SW480 (cell line): ENCODE measurements at regions not wholly inside any gene's neighbourhood (a gene's known extent, or its start where the extent isn't known, plus 50 kb on each side); places are given as distances from the start of the nearest gene placed in this dataset.
"Not testable (repeated sequence)": the region's sequence is repeated elsewhere in the genome, so short reads cannot be mapped to it uniquely, and the experiment has no call there.

Source experiments
- DNase-seq: peaks from one replicate; pipeline ENCODE4 v3.0.0-alpha.2; 2016; ENCODE audit warnings: low spot score

GRCh38 chr12:24668563-24668962, 280.3 kb downstream of the BCAT1 start:
- DNase-seq, result no peak

- DNase-seq, result no peak
Measured at GRCh38 chr12:24664161-24664880, 284.6 kb downstream of the BCAT1 start.

GRCh38 chr12:24661657-24662096, 287.2 kb downstream of the BCAT1 start:
- no peak for DNase-seq

- DNase-seq, result no peak
Measured at GRCh38 chr12:24659016-24659415, 289.9 kb downstream of the BCAT1 start.

GRCh38 chr12:24654344-24654743, 294.6 kb downstream of the BCAT1 start:
- DNase-seq, result not testable (repeated sequence)

- no peak for DNase-seq
Measured at GRCh38 chr12:24649634-24650033, 299.3 kb downstream of the BCAT1 start.

- DNase-seq, result no peak
Measured at GRCh38 chr12:24649209-24649608, 299.7 kb downstream of the BCAT1 start.

GRCh38 chr12:24645254-24645653, 303.6 kb downstream of the BCAT1 start:
- no peak for DNase-seq

- no peak for DNase-seq
Measured at GRCh38 chr12:24643120-24644119, 305.5 kb downstream of the BCAT1 start.

GRCh38 chr12:24639641-24640040, 309.3 kb downstream of the BCAT1 start:
- DNase-seq, result no peak

GRCh38 chr12:24632466-24632865, 316.4 kb downstream of the BCAT1 start:
- DNase-seq, result no peak

GRCh38 chr12:24631676-24632426, 317.1 kb downstream of the BCAT1 start:
- no peak for DNase-seq

GRCh38 chr12:24630856-24631255, 318.0 kb downstream of the BCAT1 start:
- DNase-seq, result no peak

- no peak for DNase-seq
Measured at GRCh38 chr12:24630446-24630845, 318.5 kb downstream of the BCAT1 start.

- DNase-seq, result no peak
Measured at GRCh38 chr12:24625103-24625502, 323.8 kb downstream of the BCAT1 start.

GRCh38 chr12:24619954-24620353, 328.9 kb downstream of the BCAT1 start:
- DNase-seq, result not testable (repeated sequence)

GRCh38 chr12:24617471-24617870, 331.4 kb downstream of the BCAT1 start:
- no peak for DNase-seq

- DNase-seq, result no peak
Measured at GRCh38 chr12:24615967-24616411, 332.9 kb downstream of the BCAT1 start.

GRCh38 chr12:24608637-24609285, 340.1 kb downstream of the BCAT1 start:
- no peak for DNase-seq

- no peak for DNase-seq
Measured at GRCh38 chr12:24608108-24608507, 340.8 kb downstream of the BCAT1 start.

- no peak for DNase-seq
Measured at GRCh38 chr12:24605916-24606315, 343.0 kb downstream of the BCAT1 start.

GRCh38 chr12:24605466-24605865, 343.4 kb downstream of the BCAT1 start:
- no peak for DNase-seq
